ENCODE measurements at regions not wholly inside any gene's neighbourhood (a gene's known extent, or its start where the extent isn't known, plus 50 kb on each side); places are given as distances from the start of the nearest gene placed in this dataset.

DNA sequence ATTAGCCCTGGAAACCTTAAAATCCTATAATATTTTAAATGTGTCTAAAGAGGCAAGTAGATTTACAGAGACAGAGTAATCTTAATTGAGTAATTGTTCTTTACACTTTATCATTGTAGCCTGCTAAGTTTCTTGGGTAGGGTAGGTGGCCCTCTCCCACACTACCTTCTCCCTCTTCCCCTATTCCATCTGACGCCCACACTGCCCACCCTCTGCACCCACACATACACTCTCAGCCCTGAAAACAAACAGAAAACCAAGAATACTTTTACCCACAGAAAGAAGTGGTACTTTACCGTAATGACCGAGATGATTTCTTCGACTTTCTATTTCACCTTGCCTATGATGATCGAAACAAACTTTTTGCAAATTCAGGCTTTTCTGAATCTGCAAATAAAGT, 320.4 kb upstream of the OBI1 start:
- no peak for DNase-seq

DNA sequence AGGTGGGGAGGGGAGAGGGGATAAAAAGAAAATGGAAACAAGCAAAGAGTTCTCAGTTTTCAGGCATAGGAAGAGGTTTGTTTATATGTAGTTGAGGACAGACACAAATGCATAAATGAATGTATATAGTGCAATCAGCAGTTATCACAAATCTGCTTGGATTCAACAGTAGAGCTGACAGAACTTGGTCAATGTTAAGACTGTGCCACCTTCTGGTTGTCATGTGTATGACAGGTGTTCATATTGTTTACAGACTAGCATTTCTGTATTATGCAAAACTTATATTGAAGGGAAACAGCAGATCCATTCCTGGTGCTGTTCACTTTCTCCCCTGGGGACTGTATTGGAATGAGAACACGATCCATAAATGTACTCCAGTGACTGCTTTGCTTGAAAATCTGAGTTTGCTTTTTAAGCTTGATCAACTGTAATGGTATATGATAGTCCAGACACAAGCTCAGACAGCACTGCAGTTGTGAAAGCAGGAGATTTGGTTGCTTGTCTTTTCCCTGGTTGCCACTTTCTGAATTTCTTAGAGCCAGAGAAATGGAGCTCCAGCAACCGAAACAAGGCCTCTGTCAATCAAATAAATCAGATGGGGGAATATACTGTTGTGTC, 319.5 kb upstream of the OBI1 start:
- DNase-seq, result peak; percentile 37 to 50

DNA sequence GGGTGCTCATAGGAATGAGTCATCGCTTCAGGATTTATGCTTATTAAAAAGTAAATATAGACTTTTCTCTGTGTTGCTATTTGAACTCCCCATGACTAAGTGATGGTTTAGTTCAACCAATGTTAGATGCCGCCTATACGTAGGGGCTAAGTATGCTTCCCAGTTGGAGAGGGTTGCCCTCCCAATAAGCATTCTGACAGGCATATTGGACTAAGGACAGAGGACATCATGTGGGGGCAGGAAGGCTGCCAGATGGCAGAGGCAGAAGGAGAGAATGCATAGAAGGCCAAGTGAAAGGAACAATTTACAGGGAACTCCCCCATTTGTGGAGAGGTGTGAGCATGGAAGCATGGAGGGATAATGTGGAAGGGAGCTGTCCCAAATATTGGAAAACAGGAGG, 318.4 kb upstream of the OBI1 start:
- DNase-seq, result no peak

DNA sequence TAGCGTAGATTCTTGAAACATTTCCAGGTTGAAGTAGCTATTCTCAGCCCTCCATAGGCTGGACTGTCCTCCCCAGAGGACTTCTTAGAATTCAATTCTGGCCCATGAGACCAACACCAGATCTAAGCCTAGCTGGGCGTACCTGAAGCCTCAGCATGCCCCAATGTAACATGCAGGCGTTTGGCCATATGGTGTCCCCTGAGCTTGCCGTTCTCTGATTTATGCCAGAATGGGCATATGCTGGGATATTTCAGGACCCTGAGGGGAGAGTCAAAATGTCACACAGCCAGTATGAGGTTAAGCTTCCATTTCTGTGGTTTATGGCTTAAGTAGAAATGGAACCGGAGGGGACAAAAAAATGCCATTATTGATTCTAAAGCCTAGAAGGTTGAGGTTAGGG, 317.7 kb upstream of the OBI1 start:
- DNase-seq, result no peak

DNA sequence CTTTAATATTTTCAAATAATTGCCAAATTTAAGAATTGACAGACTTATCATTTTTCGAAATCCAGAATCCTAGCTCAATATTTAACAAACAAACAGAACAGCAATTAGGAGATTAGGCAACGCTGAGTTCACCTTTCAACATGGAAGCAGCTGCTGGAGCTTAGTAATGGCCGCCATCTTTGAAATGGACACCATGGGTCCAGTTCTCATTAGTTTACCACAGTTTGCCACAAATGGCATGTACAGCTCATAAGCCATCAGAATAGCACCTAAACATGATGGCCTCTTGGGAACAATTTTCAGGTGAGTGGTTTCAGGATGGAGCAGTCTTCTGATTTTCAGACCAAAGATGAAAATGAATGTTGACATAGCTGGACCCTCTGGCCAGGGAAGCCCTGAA, 313.6 kb upstream of the OBI1 start:
- no peak for DNase-seq

DNA sequence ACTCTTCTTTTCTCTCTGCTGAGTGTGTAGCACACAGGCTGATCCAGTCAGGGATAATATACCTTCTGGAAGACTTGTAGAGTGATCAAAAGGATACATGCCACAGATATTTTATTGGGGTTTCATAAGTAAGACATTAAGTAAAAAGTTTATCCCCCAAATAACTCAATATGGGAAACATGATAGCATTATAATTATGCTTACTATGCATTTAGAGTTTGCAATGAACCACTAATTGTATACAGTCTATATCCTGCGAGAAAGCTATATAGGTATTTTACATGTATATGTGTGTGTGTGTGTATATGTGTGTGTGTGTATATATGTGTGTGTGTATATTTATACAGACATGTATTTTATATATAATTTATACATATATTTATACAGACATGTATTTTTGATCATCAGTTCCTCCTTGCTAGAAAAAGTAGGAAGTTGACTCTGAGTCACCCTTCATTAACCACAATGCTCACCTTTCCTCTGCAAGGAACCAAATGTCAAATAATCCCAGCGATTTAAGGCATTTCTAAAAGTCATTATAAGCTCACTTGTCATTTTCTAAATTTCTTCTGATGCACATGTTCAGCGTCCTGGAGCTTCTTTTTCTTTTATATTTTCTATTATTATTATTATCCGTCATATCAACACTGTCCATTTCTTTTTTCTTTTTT, 312.5 kb upstream of the OBI1 start:
- no peak for DNase-seq

DNA sequence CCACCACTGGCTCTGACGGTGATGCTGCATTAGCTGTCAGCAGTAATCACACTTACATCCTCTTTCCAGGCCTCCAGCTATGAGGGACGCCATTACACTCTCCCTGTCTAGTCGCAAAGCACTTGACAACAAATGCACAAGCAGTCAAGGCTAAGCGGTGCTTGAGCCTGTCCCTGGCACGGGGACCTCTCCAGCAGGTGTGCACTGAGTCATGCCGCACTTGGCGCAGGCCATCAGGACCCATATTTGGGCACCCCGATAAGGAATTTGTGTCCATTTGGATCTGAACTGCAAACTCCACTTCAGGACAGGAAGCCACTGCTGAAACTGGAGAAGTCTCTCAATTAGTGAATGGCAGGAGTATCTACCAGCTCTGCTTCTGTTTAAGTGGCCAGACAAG, 301.9 kb upstream of the OBI1 start:
- DNase-seq, result peak in 1 of 2 donors; percentile 1

DNA sequence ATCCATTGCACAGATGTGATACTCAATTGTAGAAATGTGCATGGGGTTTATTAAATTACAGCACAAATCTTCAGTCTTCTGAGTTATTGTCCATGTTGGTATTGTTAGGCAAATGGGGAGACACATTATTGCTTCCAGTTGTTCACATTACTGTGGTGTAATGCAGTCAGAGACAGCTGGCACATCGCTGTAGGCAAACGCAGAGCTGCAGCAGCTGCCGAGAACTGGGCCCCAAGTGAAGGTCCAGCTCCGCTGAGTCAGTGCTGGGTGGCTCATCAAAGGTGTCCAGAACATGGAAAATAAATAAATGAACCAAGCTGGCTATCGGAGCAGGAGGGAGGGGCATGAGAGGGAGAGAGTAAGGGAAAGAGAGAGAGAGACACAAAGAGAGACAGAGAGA, 299.1 kb upstream of the OBI1 start:
- DNase-seq, result peak in 1 of 2 donors; percentile 7

DNA sequence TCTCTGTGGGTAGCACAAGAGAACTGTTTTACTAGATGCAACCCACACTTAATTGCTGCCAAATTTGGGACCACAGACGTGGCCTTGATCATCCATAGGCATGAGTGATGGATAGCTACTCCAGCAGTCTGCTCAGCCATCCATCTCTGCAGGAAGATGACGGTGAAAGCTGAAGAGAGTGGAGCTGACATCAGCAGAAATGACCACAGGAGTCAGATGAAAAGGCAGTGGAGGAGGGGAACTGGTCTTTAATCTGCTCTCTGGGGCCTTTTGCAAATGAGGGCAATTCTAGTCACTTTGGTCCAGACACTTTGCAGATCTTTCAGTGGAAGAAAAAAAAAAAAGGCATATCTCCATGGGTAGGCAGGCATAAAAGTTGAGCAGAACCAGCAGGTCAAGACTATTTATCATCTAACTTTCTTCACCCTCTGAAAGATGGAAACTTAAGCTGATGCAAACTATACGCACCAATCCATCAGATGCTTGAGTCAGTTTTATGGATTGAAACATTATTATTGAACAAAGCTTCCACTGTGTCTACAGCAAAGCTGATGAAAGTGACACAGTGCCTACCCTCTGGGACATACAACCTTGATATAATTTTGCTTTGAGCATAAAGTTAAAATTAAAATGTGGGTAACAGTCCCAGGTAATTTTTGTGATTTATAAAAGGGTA, 281.6 kb upstream of the OBI1 start:
- no peak for DNase-seq

DNA sequence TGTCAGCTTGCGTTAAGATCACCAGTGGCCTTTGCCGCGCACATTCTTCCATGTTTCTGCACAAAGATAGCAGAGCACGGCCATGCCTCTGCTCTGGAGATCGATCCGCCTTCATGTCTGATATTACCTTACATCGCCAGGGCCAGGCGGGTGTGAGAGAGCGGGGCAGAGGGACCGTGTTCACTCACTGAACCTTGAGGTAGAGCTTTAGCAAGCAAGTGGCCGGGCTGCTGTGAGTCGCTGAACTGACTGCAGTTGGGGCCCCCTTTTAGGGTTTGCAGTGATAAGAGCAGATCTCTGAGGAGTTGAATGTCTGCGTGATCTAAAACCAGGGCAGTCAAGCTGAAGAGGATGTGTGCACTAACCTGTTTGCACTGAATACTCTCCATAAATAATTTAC, 275.4 kb upstream of the OBI1 start:
- no peak for DNase-seq

DNA sequence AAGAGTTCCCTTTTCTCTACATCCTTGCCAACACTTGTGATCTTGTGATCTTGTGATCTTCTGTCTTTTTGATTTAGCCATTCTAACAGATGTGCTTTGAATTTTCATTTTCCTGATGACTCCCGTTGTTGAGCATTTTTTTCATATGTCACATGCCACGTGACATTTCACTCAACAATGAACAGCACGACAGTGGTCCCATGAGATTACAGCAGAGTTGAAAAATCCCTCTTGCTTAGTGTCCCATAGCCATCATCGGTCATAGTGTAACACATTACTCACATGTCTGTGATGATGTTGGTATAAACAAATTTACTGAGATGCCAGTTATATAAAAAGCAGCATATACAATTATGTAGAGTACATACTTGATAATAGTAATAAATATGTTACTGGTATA, 256.1 kb upstream of the OBI1 start:
- no peak for DNase-seq

DNA sequence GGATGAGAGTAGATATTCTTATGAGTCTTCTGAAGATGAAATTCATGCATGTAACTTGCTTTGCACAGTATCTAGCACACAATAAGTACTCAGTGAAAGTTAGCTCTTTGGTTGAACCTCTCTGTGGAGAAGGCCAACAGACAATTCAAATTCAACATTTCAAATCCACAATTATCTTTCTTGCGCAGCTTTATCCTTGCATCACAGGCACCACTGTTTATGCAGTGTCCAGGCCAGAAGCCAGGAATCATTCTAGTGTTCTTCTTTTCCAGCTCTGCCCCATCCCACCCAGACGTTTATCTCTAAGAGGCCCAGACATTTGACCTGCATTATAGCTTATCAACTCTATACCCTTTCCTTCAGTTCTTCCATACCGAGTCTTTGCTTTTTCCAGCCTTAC, 254.7 kb upstream of the OBI1 start:
- no peak for DNase-seq

DNA sequence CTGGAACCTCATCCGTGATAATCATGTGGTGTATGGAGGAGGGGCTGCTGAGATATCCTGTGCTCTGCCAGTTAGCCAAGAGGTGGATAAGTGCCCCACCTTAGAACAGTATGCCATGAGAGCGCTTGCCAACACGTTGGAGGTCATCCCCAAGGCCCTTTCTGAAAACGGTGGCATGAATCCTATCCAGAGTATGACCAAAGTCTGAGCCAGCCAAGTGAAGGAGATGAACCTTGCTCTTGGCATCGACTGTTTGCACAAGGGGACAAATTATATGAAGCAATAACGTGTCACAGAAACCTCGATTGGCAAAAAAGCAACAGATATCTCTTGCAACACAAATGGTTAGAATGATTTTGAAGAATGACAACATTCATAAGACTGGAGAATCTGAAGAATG, 251.2 kb upstream of the OBI1 start:
- DNase-seq, result no peak

DNA sequence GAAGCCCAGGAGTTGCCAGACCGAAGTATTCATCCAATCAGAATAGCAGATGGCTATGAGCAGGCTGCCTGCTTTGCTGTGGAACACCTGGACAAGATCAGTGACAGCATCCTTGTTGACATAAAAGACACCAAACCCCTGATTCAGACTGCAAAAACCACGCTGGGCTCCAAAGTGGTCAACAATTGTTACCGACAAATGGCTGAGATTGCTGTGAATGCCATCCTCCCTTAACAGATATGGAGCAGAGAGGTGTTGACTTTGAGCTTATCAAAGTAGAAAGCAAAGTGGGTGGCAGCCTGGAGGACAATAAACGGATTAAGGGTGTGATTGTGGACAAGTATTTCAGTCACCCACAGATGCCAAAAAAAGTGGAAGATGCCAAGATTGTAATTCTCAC, 250.3 kb upstream of the OBI1 start:
- DNase-seq, result no peak

DNA sequence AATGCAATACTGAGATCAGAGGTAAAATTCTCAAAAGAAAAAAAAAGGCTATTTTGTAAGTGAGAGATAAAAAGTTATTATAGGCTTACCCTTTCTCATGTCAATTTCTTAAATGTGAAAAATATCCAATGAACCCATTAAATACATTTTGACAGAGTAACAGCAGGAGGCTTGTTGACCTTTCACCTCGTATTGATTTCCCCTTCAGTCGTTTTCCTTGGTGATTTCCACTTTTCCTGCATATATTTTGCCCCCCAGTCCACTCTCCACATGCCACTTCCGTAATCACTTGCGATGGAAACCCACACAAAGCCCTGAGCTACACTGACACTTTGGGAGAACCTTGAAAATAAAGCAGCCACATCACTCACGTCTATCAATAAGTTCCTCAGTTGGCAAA, 248.1 kb upstream of the OBI1 start:
- no peak for DNase-seq

DNA sequence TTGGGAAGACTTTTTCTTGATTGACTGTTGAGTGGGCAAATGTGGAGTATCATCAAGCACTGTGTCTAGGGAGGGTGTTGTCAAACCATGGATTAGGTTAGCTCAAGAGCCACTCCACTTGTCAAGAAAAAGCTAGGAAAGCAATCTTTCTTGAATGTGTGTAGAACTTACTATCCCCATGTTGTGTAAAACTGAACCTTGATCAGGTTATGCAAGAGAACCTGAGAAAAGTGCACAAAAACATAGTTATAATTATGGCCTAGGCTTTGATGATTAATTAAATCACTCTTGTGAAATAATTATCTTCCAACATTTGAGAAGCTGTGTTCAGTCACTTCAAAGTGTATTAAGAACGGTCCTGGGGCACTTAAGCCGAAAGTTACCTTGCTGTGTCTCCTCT, 238.2 kb upstream of the OBI1 start:
- DNase-seq, result no peak

DNA sequence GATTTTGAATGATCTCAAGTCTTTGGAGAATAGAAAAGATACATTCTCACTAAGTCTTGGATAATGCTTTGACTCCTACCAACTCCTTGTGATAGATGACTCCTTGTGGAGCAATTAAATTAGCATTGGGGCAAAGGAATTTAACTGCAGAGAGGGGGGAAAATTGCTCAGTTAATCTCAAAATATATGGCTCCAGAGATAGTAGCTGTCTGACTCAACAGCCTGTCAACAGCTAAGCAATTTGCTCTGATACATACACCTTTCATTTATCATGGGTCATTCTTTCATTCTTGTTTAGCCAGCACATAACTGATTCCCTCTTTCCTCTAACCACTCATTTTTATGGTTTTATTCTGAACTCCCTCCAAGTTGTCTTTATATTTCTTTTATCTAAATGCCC, 225.6 kb upstream of the OBI1 start:
- no peak for DNase-seq

DNA sequence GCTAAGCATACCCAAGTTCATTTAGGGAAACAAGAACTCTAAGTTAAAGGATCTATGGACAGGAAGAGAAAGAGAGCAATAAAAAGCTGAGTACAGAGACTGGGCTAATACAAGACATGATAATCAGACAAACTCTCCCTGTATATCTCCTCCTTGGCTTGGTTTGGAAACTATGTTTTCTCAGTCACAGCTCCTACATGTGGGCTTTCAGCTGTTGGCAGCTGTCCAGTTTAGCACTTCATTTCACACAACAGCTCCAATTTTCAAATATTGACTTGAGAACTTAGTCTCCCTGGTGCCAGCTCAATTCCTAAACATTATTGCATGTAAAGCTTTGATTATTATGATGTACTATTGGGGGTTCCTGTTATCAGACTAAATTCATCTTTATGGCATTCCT, 222.8 kb upstream of the OBI1 start:
- DNase-seq, result peak; percentile 68 to 72

DNA sequence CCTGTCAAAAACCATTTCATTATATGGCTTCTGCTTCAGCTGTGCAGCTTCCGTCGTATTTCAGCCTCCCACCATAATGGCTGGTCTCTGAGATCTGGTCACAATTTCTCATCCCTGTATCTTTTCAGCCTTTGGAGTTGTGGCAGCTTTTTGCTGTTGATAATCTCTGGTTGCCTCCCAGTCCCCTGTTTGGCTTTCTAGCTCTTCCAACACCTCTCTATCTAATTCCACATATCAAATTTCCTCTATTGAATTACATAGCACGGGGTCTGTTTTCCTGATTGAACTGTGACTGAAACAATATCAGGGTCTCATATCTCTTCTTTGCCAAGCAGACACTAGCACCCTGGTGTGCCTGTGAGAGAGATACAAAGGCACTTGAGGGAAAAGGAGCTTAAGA, 222.1 kb upstream of the OBI1 start:
- no peak for DNase-seq

DNA sequence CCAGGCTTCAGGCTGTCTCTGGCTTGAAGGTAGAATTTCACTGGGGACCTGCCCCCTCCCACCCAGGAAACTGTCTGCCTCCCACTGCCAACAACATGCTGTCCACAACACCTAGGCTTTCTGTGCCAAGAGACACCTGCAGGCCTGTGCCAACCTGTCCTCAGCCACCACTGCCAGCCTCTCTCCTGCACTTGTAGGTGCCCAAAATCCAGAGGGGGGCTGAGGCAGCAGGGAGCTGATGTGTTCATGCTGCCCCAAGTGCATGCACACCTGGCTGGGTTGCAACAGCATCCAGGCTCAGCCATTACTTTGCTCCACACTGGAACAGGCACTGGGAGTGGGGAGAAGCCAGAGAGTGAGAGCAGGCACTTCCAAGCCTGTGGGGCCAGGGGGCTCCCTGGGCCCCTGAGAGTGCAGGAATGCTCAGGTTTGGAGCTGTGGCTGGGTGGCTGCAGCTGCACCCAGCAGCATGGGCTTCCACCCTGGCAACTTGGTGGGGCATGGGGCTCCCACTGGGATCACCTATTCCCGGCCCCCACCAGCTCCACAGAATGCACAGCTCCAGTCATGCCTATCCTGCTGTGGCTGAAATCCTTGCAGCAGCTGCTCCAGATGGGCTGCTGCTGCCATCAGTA, 218.1 kb upstream of the OBI1 start:
- no peak for DNase-seq

DNA sequence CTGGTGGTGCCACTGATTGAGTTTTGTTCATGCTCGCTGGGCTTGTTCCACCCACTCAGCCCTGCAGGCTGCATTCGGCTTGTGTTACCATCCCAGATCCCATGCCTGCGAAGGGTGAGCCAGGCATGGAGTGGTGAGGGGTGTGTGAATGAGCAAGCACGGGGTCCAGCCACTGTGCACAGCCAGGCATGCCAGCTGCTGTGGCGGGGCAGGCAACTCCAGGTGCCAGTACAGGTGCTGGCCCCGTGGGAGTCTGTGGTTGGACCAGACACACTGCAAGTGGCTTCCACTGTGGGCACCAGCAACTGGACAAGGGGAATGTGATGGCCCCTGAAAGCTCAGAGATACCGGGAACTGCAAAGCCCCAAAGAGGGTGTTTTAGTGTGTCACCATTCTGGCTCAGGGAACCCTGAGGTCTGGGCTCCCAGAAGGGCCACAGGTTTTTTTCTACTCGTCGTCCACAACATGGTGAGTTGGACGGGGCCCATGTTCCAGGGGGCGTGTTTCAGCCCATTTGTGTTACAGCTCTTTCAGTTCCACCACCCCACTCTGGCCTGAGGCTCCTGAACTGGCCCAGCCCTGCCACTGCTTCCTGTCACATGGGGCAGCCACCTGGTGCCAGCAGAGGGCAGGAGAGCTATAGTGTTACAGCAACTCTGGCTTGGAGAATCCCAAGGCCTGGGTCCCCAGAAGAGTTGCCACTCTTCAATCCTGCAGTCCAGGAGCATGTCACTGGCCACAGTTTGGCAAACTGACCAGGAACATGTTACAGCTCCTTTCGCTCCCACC, 217.0 kb upstream of the OBI1 start:
- DNase-seq, result no peak

DNA sequence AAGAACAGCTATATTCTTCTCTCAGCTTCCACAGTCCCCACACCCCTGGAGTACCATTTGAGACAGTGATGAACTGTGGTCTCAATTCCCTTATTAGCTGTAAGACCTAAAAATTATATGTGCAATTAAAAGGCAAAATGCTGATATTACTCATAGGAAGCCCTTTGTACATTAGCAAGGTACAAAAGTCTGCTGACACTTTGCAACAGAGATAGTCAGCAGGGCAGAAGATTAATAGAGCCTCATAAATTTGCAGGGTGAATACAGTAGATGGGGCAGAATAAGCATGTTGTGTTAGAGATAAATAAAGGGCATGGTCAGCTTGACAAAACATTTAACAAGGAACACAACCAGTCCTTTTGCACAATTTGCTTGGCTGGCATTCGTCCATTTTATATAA, 210.0 kb upstream of the OBI1 start:
- no peak for DNase-seq
